ENCODE measurements at regions not wholly inside any gene's neighbourhood (a gene's known extent, or its start where the extent isn't known, plus 50 kb on each side); places are given as distances from the start of the nearest gene placed in this dataset.

DNA sequence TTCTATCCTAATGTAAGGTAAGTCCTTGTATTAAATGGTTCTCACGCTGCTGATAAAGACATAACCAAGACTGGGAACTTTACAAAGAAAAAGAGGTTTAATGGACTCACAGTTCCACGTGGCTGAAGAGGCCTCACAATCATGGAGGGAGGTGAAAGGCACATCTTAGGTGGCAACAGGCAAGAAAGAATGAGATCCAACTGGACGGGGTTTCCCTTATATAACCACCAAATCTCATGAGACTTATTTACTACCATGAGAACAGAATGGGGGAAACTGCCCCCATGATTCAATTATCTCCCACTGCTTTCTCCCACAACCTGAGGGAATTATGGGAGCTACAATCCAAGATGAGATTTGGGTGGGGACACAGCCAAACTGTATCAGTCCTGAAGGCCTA is 136.6 kb downstream of the HTR1B start:
- TF ChIP-seq, protein P1, sequence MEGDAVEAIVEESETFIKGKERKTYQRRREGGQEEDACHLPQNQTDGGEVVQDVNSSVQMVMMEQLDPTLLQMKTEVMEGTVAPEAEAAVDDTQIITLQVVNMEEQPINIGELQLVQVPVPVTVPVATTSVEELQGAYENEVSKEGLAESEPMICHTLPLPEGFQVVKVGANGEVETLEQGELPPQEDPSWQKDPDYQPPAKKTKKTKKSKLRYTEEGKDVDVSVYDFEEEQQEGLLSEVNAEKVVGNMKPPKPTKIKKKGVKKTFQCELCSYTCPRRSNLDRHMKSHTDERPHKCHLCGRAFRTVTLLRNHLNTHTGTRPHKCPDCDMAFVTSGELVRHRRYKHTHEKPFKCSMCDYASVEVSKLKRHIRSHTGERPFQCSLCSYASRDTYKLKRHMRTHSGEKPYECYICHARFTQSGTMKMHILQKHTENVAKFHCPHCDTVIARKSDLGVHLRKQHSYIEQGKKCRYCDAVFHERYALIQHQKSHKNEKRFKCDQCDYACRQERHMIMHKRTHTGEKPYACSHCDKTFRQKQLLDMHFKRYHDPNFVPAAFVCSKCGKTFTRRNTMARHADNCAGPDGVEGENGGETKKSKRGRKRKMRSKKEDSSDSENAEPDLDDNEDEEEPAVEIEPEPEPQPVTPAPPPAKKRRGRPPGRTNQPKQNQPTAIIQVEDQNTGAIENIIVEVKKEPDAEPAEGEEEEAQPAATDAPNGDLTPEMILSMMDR (conservative IDR thresholded peaks at IDR 0.05; ENCODE audit: low read depth, low read length): no peak
- no peaks in the 10 kb centered on the region for H4K20me1 ChIP-seq (ENCODE audit: insufficient read depth)
- no peaks in the 10 kb centered on the region for H3K36me3 ChIP-seq (ENCODE audit: insufficient read depth)
- H3K4me2 ChIP-seq: no peak overlapping the region
- H2AFZ ChIP-seq (ENCODE audit: low read depth): no peak overlapping the region
- H3K9ac ChIP-seq: no peak overlapping the region
- H3K27ac ChIP-seq: no peak overlapping the region
- H3K4me3 ChIP-seq (IDR thresholded peaks at IDR 0.05; ENCODE audit: insufficient read depth, low read depth, low read length): no peak overlapping the region
- H3K79me2 ChIP-seq (ENCODE audit: insufficient read depth, low read depth): no peaks in the 10 kb centered on the region
- H3K27me3 ChIP-seq (ENCODE audit: insufficient read depth, low read depth): no peaks in the 10 kb centered on the region
- H3K4me1 ChIP-seq (ENCODE audit: low read depth, poor library complexity, severe bottlenecking): no peaks in the 10 kb centered on the region

DNA sequence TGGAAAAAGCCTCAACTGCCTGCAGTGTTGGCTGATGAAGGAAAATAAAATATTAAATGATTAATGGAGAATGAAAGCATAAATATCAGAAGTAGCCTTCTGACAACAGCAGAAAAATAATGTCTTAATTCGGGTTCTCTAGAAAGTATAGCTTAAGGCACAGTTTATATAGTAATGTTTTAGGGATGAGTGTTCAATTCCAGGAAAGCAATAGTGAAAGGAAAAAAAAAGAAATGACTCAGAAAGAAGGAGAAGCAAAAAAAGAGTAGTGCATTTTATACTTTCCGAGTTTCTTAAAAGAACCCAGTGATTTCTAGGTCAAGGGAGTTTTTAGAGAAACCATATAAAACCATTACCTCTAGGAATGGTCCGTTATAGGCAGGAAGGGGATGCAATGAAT is 137.3 kb downstream of the HTR1B start:
- TF ChIP-seq, protein P1 (conservative IDR thresholded peaks at IDR 0.05; ENCODE audit: low read depth, low read length): no peak
- no peaks in the 10 kb centered on the region for H3K4me1 ChIP-seq (ENCODE audit: low read depth, poor library complexity, severe bottlenecking)
- no peak overlapping the region for H3K4me2 ChIP-seq
- no peak overlapping the region for H3K4me3 ChIP-seq (IDR thresholded peaks at IDR 0.05; ENCODE audit: insufficient read depth, low read depth, low read length)
- H3K9ac ChIP-seq: no peak overlapping the region
- no peak overlapping the region for H3K27ac ChIP-seq
- H3K27me3 ChIP-seq (ENCODE audit: insufficient read depth, low read depth): no peaks in the 10 kb centered on the region
- H4K20me1 ChIP-seq (ENCODE audit: insufficient read depth): no peaks in the 10 kb centered on the region
- H3K79me2 ChIP-seq (ENCODE audit: insufficient read depth, low read depth): no peaks in the 10 kb centered on the region
- H3K36me3 ChIP-seq (ENCODE audit: insufficient read depth): no peaks in the 10 kb centered on the region
- no peak overlapping the region for H2AFZ ChIP-seq (ENCODE audit: low read depth)

DNA sequence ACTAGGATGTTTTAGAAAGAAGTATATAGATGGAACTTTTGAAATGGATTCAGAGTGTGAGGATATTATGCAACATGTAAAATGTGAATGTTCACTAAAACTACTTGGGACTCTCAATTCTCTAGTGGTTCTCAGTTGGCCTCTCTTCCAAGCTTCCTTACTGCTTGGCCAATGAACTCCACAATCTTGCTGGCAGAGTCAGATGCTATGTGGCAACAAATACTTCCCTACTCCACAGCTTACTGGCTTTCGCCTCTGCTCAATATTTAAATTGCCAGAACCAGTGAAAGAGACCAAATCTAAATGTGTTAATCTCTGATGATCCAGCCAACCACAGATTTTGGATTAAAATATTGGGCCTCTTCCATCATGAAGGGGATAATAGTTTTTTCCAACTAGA is 138.4 kb downstream of the HTR1B start:
- no peak overlapping the region for H3K4me3 ChIP-seq (IDR thresholded peaks at IDR 0.05; ENCODE audit: insufficient read depth, low read depth, low read length)
- H3K79me2 ChIP-seq (ENCODE audit: insufficient read depth, low read depth): no peaks in the 10 kb centered on the region
- no peak overlapping the region for H3K4me2 ChIP-seq
- no peak overlapping the region for H3K27ac ChIP-seq
- no peak overlapping the region for H3K9ac ChIP-seq
- no peaks in the 10 kb centered on the region for H4K20me1 ChIP-seq (ENCODE audit: insufficient read depth)
- TF ChIP-seq, protein P1 (conservative IDR thresholded peaks at IDR 0.05; ENCODE audit: low read depth, low read length): no peak
- H3K27me3 ChIP-seq (ENCODE audit: insufficient read depth, low read depth): no peaks in the 10 kb centered on the region
- no peak overlapping the region for H2AFZ ChIP-seq (ENCODE audit: low read depth)
- H3K4me1 ChIP-seq (ENCODE audit: low read depth, poor library complexity, severe bottlenecking): no peaks in the 10 kb centered on the region
- H3K36me3 ChIP-seq (ENCODE audit: insufficient read depth): no peaks in the 10 kb centered on the region

DNA sequence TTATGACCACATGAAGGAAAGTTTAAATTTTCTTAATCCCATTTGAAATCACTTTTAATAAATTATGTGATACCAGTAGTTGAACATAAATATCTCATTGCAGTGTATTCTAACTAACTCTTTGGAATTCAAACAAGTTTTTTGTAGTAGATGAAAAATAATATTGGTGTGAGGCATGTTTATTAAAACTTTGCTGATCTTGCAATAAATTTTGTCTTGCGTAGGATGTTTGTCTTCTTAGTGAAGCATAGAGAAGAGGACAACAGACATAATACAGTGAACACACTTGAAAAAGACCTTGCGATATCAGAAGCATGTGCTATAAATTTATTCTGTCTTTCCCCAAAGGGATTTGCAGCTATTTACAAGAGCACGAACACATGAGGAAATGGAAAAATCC is 140.7 kb downstream of the HTR1B start:
- no peak overlapping the region for H3K4me2 ChIP-seq
- H3K36me3 ChIP-seq (ENCODE audit: insufficient read depth): no peaks in the 10 kb centered on the region
- no peak overlapping the region for H3K9ac ChIP-seq
- H3K4me1 ChIP-seq (ENCODE audit: low read depth, poor library complexity, severe bottlenecking): no peaks in the 10 kb centered on the region
- H2AFZ ChIP-seq (ENCODE audit: low read depth): no peak overlapping the region
- H3K79me2 ChIP-seq (ENCODE audit: insufficient read depth, low read depth): no peaks in the 10 kb centered on the region
- no peaks in the 10 kb centered on the region for H4K20me1 ChIP-seq (ENCODE audit: insufficient read depth)
- H3K27me3 ChIP-seq (ENCODE audit: insufficient read depth, low read depth): no peaks in the 10 kb centered on the region
- TF ChIP-seq, protein P1 (conservative IDR thresholded peaks at IDR 0.05; ENCODE audit: low read depth, low read length): no peak
- no peak overlapping the region for H3K27ac ChIP-seq
- H3K4me3 ChIP-seq (IDR thresholded peaks at IDR 0.05; ENCODE audit: insufficient read depth, low read depth, low read length): no peak overlapping the region

DNA sequence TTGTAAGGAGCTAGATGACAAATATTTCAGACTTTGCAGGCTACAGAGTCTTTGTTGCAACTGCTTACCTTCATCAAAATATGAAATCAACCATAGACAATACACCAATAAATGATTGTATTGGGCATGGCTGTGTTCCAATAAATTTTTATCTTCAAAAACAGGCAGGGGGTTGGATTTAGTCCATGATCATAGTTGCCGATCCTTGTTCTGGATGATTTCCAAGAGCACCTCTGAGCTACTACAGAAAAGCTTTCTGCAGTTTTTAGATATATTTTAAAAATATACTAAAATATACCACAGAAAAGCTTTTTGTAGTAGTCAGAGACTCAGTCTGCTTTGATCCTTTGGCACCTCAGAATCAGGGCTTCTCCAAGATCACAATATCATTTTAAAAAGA is 145.0 kb downstream of the HTR1B start:
- no peaks in the 10 kb centered on the region for H3K27me3 ChIP-seq (ENCODE audit: insufficient read depth, low read depth)
- H3K36me3 ChIP-seq (ENCODE audit: insufficient read depth): no peaks in the 10 kb centered on the region
- no peaks in the 10 kb centered on the region for H3K79me2 ChIP-seq (ENCODE audit: insufficient read depth, low read depth)
- H3K27ac ChIP-seq: no peak overlapping the region
- no peak overlapping the region for H3K9ac ChIP-seq
- no peaks in the 10 kb centered on the region for H3K4me1 ChIP-seq (ENCODE audit: low read depth, poor library complexity, severe bottlenecking)
- no peak overlapping the region for H2AFZ ChIP-seq (ENCODE audit: low read depth)
- no peaks in the 10 kb centered on the region for H4K20me1 ChIP-seq (ENCODE audit: insufficient read depth)
- TF ChIP-seq, protein P1 (conservative IDR thresholded peaks at IDR 0.05; ENCODE audit: low read depth, low read length): no peak
- H3K4me2 ChIP-seq: no peak overlapping the region
- no peak overlapping the region for H3K4me3 ChIP-seq (IDR thresholded peaks at IDR 0.05; ENCODE audit: insufficient read depth, low read depth, low read length)
